ENCODE measurements at regions not wholly inside any gene's neighbourhood (a gene's known extent, or its start where the extent isn't known, plus 50 kb on each side); places are given as distances from the start of the nearest gene placed in this dataset.

DNA sequence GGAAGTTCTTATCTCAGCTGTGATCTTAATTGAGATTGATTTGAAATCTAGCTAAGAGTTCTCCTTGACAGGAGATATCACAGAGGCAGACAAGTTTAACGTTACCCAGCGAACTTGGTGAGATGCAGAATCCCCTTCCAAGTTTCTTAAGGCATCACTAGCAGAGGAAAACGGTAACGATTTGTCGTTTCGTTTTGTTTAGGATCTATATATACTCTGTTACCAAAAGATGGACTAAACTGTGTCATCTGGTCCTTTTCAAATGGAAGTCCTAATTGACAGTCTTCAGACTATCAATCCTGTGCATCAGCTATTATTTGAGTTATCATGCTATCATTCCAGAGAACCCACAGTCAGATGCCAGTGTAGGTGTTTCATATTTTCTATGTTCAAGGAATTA lies 316.7 kb upstream of the SORCS1 start (continued):
- TF ChIP-seq MAX (IDR thresholded peaks at IDR 0.05) (no peak), FOXA1 (IDR thresholded peaks at IDR 0.05) (no peak), RXRA (IDR thresholded peaks at IDR 0.05) (no peak), REST (IDR thresholded peaks at IDR 0.05) (no peak)

DNA sequence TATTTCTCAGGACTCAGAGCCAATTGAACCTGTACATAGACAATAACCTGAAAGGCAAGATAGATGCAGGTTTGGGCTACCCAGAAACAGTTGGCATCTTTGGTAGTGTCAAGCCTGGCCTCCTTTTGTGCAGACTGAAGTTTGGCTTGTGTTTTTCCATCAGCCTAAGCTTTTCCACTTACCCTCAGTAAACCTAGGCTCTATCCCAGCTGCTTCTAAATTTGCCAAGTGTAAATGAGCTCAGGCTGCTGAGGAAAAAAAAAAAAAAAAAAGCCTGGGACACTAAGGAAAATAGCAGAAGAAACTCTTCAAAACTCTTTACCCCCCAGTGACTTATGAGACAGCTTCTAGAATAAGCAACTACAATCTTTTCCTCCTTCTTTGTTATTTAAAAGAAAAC lies 316.3 kb upstream of the SORCS1 start:
- Histone ChIP-seq H3K4me3 (ENCODE audit: low read depth in 1 of 3, low read length in 3 of 3) (no peak overlapping the region), H3K4me1 (ENCODE audit: control insufficient read depth in 4 of 4, insufficient read depth in 4 of 4, low read length in 3 of 4) (peaks cover 0 to 10% (median 4%) of the 10 kb centered on the region in 4 donors), H3K27ac (ENCODE audit: low read depth in 1 of 2, low read length in 2 of 2) (no peak overlapping the region), H3K27me3 (ENCODE audit: control insufficient read depth in 4 of 4, insufficient read depth in 4 of 4, low read length in 3 of 4) (no peaks in the 10 kb centered on the region), H3K9ac (ENCODE audit: low read depth in 1 of 2, low read length in 2 of 2) (no peak overlapping the region), H3K9me3 (ENCODE audit: control insufficient read depth in 4 of 4, low read length in 3 of 4) (no peaks in the 10 kb centered on the region), H3K36me3 (ENCODE audit: control insufficient read depth in 4 of 4, insufficient read depth in 3 of 4, low read depth in 1 of 4, low read length in 3 of 4) (no peaks in the 10 kb centered on the region)
- no peak for DNase-seq (ENCODE audit: low spot score)
- TF ChIP-seq HNF4A (conservative IDR thresholded peaks at IDR 0.05) = no peak
- no peak for TF ChIP-seq RAD21 (IDR thresholded peaks at IDR 0.05)
- no peak for TF ChIP-seq RXRA (IDR thresholded peaks at IDR 0.05)
- TF ChIP-seq SP1 (IDR thresholded peaks at IDR 0.05) = no peak
- no peak for TF ChIP-seq ATF3 (IDR thresholded peaks at IDR 0.05)
- no peak for TF ChIP-seq YY1 (IDR thresholded peaks at IDR 0.05)

GRCh38 chr10:107477266-107477665 lies 312.8 kb upstream of the SORCS1 start:
- DNase-seq (ENCODE audit: low spot score) = no peak
- Histone ChIP-seq H3K36me3 (ENCODE audit: control insufficient read depth in 4 of 4, insufficient read depth in 3 of 4, low read depth in 1 of 4, low read length in 3 of 4) (no peaks in the 10 kb centered on the region), H3K4me3 (ENCODE audit: low read depth in 1 of 3, low read length in 3 of 3) (no peak overlapping the region), H3K27ac (ENCODE audit: low read depth in 1 of 2, low read length in 2 of 2) (no peak overlapping the region), H3K9me3 (ENCODE audit: control insufficient read depth in 4 of 4, low read length in 3 of 4) (no peaks in the 10 kb centered on the region), H3K4me1 (ENCODE audit: control insufficient read depth in 4 of 4, insufficient read depth in 4 of 4, low read length in 3 of 4) (peaks cover 0 to 10% (median 4%) of the 10 kb centered on the region in 4 donors), H3K9ac (ENCODE audit: low read depth in 1 of 2, low read length in 2 of 2) (no peak overlapping the region), H3K27me3 (ENCODE audit: control insufficient read depth in 4 of 4, insufficient read depth in 4 of 4, low read length in 3 of 4) (no peaks in the 10 kb centered on the region)
- TF ChIP-seq HNF4G (IDR thresholded peaks at IDR 0.05) (no peak), FOXA2 (IDR thresholded peaks at IDR 0.05) (no peak), RAD21 (IDR thresholded peaks at IDR 0.05) (no peak), RXRA (IDR thresholded peaks at IDR 0.05) (no peak), GABPA (IDR thresholded peaks at IDR 0.05 in 1 of 2, conservative IDR thresholded peaks at IDR 0.05 in 1 of 2) (no peak), MAX (IDR thresholded peaks at IDR 0.05) (no peak), SP1 (IDR thresholded peaks at IDR 0.05) (no peak), FOXA1 (IDR thresholded peaks at IDR 0.05) (no peak), TAF1 (conservative IDR thresholded peaks at IDR 0.05) (no peak), HNF4A (conservative IDR thresholded peaks at IDR 0.05) (no peak), YY1 (IDR thresholded peaks at IDR 0.05) (no peak)
- TF ChIP-seq, protein P1, sequence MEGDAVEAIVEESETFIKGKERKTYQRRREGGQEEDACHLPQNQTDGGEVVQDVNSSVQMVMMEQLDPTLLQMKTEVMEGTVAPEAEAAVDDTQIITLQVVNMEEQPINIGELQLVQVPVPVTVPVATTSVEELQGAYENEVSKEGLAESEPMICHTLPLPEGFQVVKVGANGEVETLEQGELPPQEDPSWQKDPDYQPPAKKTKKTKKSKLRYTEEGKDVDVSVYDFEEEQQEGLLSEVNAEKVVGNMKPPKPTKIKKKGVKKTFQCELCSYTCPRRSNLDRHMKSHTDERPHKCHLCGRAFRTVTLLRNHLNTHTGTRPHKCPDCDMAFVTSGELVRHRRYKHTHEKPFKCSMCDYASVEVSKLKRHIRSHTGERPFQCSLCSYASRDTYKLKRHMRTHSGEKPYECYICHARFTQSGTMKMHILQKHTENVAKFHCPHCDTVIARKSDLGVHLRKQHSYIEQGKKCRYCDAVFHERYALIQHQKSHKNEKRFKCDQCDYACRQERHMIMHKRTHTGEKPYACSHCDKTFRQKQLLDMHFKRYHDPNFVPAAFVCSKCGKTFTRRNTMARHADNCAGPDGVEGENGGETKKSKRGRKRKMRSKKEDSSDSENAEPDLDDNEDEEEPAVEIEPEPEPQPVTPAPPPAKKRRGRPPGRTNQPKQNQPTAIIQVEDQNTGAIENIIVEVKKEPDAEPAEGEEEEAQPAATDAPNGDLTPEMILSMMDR (IDR thresholded peaks at IDR 0.05; ENCODE audit: low read depth, low read length, missing input control) = no peak

Data from liver (tissue), 7 donors.